Astrocyte (in vitro differentiated cells and primary cell): ENCODE measurements at regions not wholly inside any gene's neighbourhood (a gene's known extent, or its start where the extent isn't known, plus 50 kb on each side); places are given as distances from the start of the nearest gene placed in this dataset.

ENCODE experiments used
- EZH2 ChIP-seq: IDR thresholded peaks from 2 replicates; pipeline ENCODE4 v1.6.1; 2012; ENCODE audit warnings: mild to moderate bottlenecking, low read length, inconsistent platforms; ENCODE audit not compliant: insufficient read depth
- TF ChIP-seq, protein P1 (sequence below): IDR thresholded peaks from 2 replicates; pipeline ENCODE4 v1.5.1; 2011; ENCODE audit warnings: low read depth, mild to moderate bottlenecking, inconsistent platforms, low read length, moderate library complexity; ENCODE audit not compliant: insufficient read depth

DNA sequence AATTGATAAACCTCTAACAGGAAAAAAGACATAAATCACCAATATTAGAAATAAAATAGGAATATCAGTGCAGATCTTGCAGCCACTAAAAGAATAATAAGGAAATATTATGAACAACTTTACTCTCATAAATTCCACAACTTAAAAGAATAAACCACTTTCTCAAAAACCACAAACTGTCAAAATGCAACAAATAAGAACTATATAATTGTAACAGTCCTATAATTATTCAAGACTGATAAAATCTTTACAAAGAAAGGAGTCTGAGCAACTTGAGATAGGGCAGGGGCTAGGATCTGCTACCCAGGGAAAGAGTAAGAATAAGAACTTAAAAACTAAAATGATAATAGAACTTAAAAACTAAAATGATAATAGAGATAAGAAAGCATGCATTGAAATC, 169.5 kb upstream of the GDF10 start:
- TF ChIP-seq, protein P1, sequence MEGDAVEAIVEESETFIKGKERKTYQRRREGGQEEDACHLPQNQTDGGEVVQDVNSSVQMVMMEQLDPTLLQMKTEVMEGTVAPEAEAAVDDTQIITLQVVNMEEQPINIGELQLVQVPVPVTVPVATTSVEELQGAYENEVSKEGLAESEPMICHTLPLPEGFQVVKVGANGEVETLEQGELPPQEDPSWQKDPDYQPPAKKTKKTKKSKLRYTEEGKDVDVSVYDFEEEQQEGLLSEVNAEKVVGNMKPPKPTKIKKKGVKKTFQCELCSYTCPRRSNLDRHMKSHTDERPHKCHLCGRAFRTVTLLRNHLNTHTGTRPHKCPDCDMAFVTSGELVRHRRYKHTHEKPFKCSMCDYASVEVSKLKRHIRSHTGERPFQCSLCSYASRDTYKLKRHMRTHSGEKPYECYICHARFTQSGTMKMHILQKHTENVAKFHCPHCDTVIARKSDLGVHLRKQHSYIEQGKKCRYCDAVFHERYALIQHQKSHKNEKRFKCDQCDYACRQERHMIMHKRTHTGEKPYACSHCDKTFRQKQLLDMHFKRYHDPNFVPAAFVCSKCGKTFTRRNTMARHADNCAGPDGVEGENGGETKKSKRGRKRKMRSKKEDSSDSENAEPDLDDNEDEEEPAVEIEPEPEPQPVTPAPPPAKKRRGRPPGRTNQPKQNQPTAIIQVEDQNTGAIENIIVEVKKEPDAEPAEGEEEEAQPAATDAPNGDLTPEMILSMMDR: no peak
- TF ChIP-seq EZH2: no peak
